HUES6 (cell line): ENCODE measurements at regions not wholly inside any gene's neighbourhood (a gene's known extent, or its start where the extent isn't known, plus 50 kb on each side); places are given as distances from the start of the nearest gene placed in this dataset.

Source experiments
- H3K27ac ChIP-seq: 2 replicates; pipeline ENCODE4 v1.7.0; 2013; ENCODE audit warnings: low read depth, mild to moderate bottlenecking, low read length, inconsistent platforms
- H3K27me3 ChIP-seq: 2 replicates; pipeline ENCODE4 v1.6.1; 2013; ENCODE audit warnings: low read length; ENCODE audit not compliant: control insufficient read depth, insufficient read depth
- H3K36me3 ChIP-seq: 2 replicates; pipeline ENCODE4 v1.6.1; 2013; ENCODE audit warnings: low read length; ENCODE audit not compliant: control insufficient read depth, insufficient read depth
- H3K4me1 ChIP-seq: 2 replicates; pipeline ENCODE4 v1.6.1; 2013; ENCODE audit warnings: low read length; ENCODE audit not compliant: control insufficient read depth, insufficient read depth
- H3K4me3 ChIP-seq: 2 replicates; pipeline ENCODE4 v1.5.1; 2013; ENCODE audit warnings: low read depth, low read length
- H3K9ac ChIP-seq: one replicate; pipeline ENCODE4 v1.6.1; 2013; ENCODE audit warnings: mild to moderate bottlenecking, low read length
- H3K9me3 ChIP-seq: 2 replicates; pipeline ENCODE4 v1.6.1; 2013; ENCODE audit warnings: low read depth, low read length; ENCODE audit not compliant: control insufficient read depth, insufficient read depth

GRCh38 chr22:48742556-48743343 lies 1084.9 kb downstream of the BRD1 start:
- Histone ChIP-seq H3K4me3 (no peak overlapping the region), H3K9ac (no peak overlapping the region), H3K4me1 (no peaks in the 10 kb centered on the region), H3K36me3 (no peaks in the 10 kb centered on the region), H3K27ac (no peak overlapping the region), H3K9me3 (peaks cover 2% of the 10 kb centered on the region; the same call in 1 of the 2 replicates), H3K27me3 (no peaks in the 10 kb centered on the region)

- Histone ChIP-seq H3K27me3 (no peaks in the 10 kb centered on the region), H3K36me3 (no peaks in the 10 kb centered on the region), H3K4me3 (no peak overlapping the region), H3K9ac (no peak overlapping the region), H3K27ac (no peak overlapping the region), H3K9me3 (peaks cover 2% of the 10 kb centered on the region; the same call in 1 of the 2 replicates), H3K4me1 (no peaks in the 10 kb centered on the region)
These were observed 1085.5 kb downstream of the BRD1 start for GRCh38 chr22:48742191-48742555.

GRCh38 chr22:48741540-48741939 lies 1086.1 kb downstream of the BRD1 start:
- no peak overlapping the region for H3K27ac ChIP-seq
- H3K27me3 ChIP-seq: no peaks in the 10 kb centered on the region
- peaks cover 2% of the 10 kb centered on the region; the same call in 1 of the 2 replicates for H3K9me3 ChIP-seq
- no peaks in the 10 kb centered on the region for H3K4me1 ChIP-seq
- no peak overlapping the region for H3K9ac ChIP-seq
- no peak overlapping the region for H3K4me3 ChIP-seq
- H3K36me3 ChIP-seq: no peaks in the 10 kb centered on the region

GRCh38 chr22:48740731-48741405 lies 1086.8 kb downstream of the BRD1 start:
- Histone ChIP-seq H3K4me1 (no peaks in the 10 kb centered on the region), H3K9me3 (peaks cover 2% of the 10 kb centered on the region; the same call in 1 of the 2 replicates), H3K27ac (no peak overlapping the region), H3K4me3 (no peak overlapping the region), H3K36me3 (no peaks in the 10 kb centered on the region), H3K27me3 (no peaks in the 10 kb centered on the region), H3K9ac (no peak overlapping the region)

DNA sequence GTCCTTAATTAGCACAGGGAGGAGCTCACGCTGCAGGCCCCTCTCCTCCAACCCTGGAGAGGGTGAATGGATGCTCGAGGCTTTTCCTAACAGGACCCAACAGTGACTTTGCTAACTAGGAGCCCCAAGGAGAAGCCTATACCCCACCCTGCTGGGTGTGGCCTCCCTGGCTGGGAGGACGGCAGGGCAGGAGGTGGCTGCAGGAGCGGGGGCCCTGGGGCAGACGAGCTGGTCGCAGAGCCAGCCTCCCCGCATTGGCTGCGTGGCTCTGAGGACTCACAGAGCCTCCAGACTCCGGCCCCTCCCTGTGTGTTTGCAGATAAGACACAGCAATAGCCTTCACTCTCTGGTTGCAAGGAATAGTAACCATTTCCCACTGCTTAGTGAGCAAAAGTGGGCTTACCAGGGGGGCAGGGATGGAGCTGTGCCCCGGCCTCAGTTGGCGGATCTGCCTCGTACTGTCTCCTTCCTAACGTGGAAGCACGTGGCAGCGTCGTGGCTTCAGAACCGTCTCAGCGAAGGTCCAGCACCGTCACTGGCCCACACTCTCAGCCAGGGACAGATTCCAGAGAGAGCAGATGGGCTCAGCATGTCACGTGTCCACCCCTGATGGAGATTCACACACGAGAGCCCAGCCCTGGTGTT lies 1087.5 kb downstream of the BRD1 start:
- H3K27ac ChIP-seq: no peak overlapping the region
- no peak overlapping the region for H3K4me3 ChIP-seq
- no peaks in the 10 kb centered on the region for H3K4me1 ChIP-seq
- H3K36me3 ChIP-seq: no peaks in the 10 kb centered on the region
- H3K9ac ChIP-seq: no peak overlapping the region
- no peaks in the 10 kb centered on the region for H3K27me3 ChIP-seq
- peaks cover 2% of the 10 kb centered on the region; the same call in 1 of the 2 replicates for H3K9me3 ChIP-seq

- H3K4me3 ChIP-seq: no peak overlapping the region
- no peaks in the 10 kb centered on the region for H3K36me3 ChIP-seq
- no peak overlapping the region for H3K27ac ChIP-seq
- peaks cover 2% of the 10 kb centered on the region; the same call in 1 of the 2 replicates for H3K9me3 ChIP-seq
- no peaks in the 10 kb centered on the region for H3K27me3 ChIP-seq
- H3K4me1 ChIP-seq: no peaks in the 10 kb centered on the region
- no peak overlapping the region for H3K9ac ChIP-seq
These were observed 1088.2 kb downstream of the BRD1 start for GRCh38 chr22:48739348-48740085.

- peaks cover 2% of the 10 kb centered on the region; the same call in 1 of the 2 replicates for H3K9me3 ChIP-seq
- H3K9ac ChIP-seq: no peak overlapping the region
- no peaks in the 10 kb centered on the region for H3K27me3 ChIP-seq
- no peak overlapping the region for H3K27ac ChIP-seq
- H3K36me3 ChIP-seq: no peaks in the 10 kb centered on the region
- H3K4me1 ChIP-seq: no peaks in the 10 kb centered on the region
- H3K4me3 ChIP-seq: no peak overlapping the region
These were observed 1089.3 kb downstream of the BRD1 start for GRCh38 chr22:48738204-48738980.

DNA sequence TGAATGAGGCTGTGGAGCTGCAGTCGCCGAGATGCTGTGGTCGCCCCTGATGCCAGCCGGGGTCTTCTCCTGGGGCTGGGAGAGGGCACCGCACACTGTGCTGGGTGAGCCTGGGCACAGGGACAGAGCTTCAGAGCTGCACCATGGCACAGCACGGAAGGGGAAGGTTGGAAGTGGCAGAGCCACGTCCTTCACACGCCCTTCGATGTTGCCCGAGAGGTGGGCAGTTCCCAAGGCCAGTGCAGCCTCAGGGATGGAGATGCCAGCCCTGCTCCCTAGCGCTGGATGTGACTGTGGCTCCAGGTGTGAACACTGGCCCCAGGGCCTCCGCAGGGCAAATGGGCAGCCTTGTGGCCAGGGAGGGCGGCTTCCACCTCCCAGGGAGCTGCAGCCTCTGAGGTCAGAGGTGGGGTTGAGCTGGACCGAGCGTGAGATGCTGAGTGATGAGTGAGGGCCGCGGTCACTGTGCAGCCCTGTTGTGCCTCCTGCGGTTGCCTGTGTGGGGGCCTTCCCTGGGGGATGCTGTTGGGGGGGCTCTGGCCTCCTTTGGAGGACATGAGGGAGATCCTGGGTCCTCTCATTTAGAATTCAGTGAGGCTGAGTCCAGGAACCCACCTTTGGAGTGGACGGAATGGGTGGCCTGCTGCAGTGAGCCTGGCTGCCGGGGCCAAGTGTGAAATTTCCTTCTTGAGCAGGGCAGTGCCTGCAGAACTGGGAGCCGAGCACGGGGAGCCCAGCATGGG lies 1090.0 kb downstream of the BRD1 start:
- Histone ChIP-seq H3K9me3 (peaks cover 2% of the 10 kb centered on the region; the same call in 1 of the 2 replicates), H3K4me3 (no peak overlapping the region), H3K4me1 (no peaks in the 10 kb centered on the region), H3K36me3 (no peaks in the 10 kb centered on the region), H3K27ac (no peak overlapping the region), H3K9ac (no peak overlapping the region), H3K27me3 (no peaks in the 10 kb centered on the region)

DNA sequence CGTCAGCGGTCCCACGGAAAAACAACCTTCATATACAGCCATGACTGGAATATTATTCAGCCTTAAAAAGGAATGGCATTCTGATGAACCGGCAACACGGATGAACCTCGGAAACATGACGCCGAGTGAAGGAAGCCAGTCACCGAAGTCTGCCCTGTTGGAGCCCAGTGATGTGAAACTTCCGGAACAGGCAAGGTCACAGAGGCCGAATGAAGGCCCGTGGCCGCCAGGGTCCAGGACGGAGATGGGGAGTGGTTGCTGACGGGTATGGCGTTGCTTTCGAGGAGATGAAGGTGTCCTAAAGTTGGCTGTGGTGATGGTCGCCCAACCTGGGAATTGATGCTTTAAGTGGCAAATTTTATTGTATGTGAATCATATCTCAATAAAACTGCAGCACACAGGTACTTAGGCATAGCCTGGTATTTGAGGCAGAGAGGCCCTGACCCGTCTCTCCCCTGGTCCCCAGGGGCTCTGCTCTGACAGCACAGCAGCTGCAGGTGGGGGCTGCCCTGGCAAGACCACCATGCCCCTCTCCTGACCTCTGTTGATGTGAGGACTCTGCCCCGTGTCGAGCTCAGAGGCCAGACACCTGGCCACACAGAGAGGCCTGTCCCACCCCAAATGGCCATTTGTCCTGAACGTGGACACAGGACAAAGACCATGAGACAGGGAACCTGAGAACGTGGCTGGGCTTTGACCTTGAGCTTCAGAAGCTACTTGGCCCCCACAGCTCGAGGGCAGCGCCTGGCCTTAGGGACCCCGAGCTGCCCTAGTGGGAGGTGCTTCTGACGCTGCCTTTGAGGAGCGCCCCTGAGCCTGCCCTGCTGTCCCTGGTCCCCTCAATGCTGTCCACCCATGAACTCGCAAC lies 1090.8 kb downstream of the BRD1 start:
- no peaks in the 10 kb centered on the region for H3K27me3 ChIP-seq
- no peak overlapping the region for H3K9ac ChIP-seq
- no peak overlapping the region for H3K27ac ChIP-seq
- no peak overlapping the region for H3K4me3 ChIP-seq
- H3K9me3 ChIP-seq: peaks cover 2% of the 10 kb centered on the region; the same call in 1 of the 2 replicates
- no peaks in the 10 kb centered on the region for H3K4me1 ChIP-seq
- H3K36me3 ChIP-seq: no peaks in the 10 kb centered on the region
